ENCODE measurements at regions not wholly inside any gene's neighbourhood (a gene's known extent, or its start where the extent isn't known, plus 50 kb on each side); places are given as distances from the start of the nearest gene placed in this dataset.

GRCh38 chr13:59384154-59384553 lies 779.6 kb downstream of the DIAPH3 start:
- H3K4me1 ChIP-seq (ENCODE audit: insufficient read depth): no peaks in the 10 kb centered on the region
- no peaks in the 10 kb centered on the region for H3K9me3 ChIP-seq
- no peak overlapping the region for H3K4me3 ChIP-seq
- DNase-seq: no peak
- no peaks in the 10 kb centered on the region for H3K27me3 ChIP-seq
- H3K27ac ChIP-seq: no peak overlapping the region
- WGBS, 3 donors: 17 to 22% (median 19%) methylated on average over 1 of the region's 1 CpG
- intact Hi-C loops (cut with DNase I): no loop called here
- TF ChIP-seq POLR2A (IDR thresholded peaks at IDR 0.05) (no peak), EP300 (IDR thresholded peaks at IDR 0.05) (no peak)
- TF ChIP-seq, protein P1, sequence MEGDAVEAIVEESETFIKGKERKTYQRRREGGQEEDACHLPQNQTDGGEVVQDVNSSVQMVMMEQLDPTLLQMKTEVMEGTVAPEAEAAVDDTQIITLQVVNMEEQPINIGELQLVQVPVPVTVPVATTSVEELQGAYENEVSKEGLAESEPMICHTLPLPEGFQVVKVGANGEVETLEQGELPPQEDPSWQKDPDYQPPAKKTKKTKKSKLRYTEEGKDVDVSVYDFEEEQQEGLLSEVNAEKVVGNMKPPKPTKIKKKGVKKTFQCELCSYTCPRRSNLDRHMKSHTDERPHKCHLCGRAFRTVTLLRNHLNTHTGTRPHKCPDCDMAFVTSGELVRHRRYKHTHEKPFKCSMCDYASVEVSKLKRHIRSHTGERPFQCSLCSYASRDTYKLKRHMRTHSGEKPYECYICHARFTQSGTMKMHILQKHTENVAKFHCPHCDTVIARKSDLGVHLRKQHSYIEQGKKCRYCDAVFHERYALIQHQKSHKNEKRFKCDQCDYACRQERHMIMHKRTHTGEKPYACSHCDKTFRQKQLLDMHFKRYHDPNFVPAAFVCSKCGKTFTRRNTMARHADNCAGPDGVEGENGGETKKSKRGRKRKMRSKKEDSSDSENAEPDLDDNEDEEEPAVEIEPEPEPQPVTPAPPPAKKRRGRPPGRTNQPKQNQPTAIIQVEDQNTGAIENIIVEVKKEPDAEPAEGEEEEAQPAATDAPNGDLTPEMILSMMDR (IDR thresholded peaks at IDR 0.05): no peak
- H3K36me3 ChIP-seq: no peaks in the 10 kb centered on the region

DNA sequence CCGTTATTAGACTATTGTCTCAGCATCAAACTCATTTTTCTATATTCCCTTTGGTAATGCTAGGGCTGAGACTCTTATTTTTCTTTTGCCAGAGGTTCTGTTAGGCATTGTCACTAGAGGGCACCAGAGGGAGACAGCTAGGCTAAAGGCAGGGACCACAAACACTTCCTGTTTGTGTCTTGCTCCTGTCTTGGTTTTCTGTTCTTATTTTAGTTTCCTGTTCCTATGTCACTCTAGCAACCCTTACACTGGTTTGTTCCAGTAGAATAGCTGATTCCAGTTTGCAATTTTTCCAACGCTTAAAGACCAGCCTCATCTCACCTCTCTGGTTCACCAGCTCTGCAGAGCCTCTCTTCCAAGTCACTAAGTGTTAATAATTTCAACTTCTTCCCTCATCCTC lies 772.0 kb downstream of the DIAPH3 start:
- 38 to 41% (median 38%) methylated on average over 2 of the region's 2 CpGs for WGBS, 3 donors
- no peaks in the 10 kb centered on the region for H3K27me3 ChIP-seq
- H3K36me3 ChIP-seq: no peaks in the 10 kb centered on the region
- peak in 1 of 5 donors; percentile 16 for DNase-seq
- no peaks in the 10 kb centered on the region for H3K4me1 ChIP-seq (ENCODE audit: insufficient read depth)
- intact Hi-C loops (cut with DNase I): no loop called here
- H3K4me3 ChIP-seq: no peak overlapping the region
- no peaks in the 10 kb centered on the region for H3K9me3 ChIP-seq
- no peak overlapping the region for H3K27ac ChIP-seq
- TF ChIP-seq POLR2A (IDR thresholded peaks at IDR 0.05) (no peak), EP300 (IDR thresholded peaks at IDR 0.05) (no peak)
- TF ChIP-seq, protein P1 (IDR thresholded peaks at IDR 0.05): peak in 1 of 3 donors; percentile 16

- Histone ChIP-seq H3K27ac (no peak overlapping the region), H3K9me3 (no peaks in the 10 kb centered on the region), H3K4me1 (ENCODE audit: insufficient read depth) (no peaks in the 10 kb centered on the region), H3K36me3 (no peaks in the 10 kb centered on the region), H3K4me3 (no peak overlapping the region), H3K27me3 (no peaks in the 10 kb centered on the region)
- DNase-seq: no peak
- no peak for TF ChIP-seq POLR2A (IDR thresholded peaks at IDR 0.05)
- TF ChIP-seq EP300 (IDR thresholded peaks at IDR 0.05): no peak
- TF ChIP-seq, protein P1 (IDR thresholded peaks at IDR 0.05): no peak
- intact Hi-C loops (cut with DNase I): no loop called here
These were observed 771.4 kb downstream of the DIAPH3 start for GRCh38 chr13:59392328-59392727.

DNA sequence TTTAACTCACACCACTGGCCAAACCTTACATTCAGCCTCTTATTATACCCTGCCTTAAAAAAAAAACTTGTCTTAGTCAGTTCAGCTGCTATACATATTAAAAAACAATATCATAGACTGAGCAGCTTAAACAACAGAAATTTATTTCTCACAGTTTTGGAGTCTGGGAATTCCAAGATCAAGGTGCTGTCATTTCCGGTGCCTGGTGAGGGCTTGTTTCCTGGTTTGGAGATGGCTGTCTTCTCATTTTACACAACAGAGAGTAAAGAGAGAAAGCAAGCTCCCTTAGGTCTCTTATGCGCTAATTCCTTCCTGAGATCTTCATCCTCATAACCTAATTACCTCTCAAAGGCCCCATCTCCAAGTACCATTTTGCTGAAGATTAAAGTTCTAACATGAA lies 769.2 kb downstream of the DIAPH3 start:
- no peak for TF ChIP-seq POLR2A (IDR thresholded peaks at IDR 0.05)
- TF ChIP-seq, protein P1 (IDR thresholded peaks at IDR 0.05): no peak
- TF ChIP-seq EP300 (IDR thresholded peaks at IDR 0.05): no peak
- no peaks in the 10 kb centered on the region for H3K4me1 ChIP-seq (ENCODE audit: insufficient read depth)
- intact Hi-C loops (cut with DNase I): no loop called here
- H3K4me3 ChIP-seq: no peak overlapping the region
- no peak overlapping the region for H3K27ac ChIP-seq
- DNase-seq: no peak
- 89 to 92% (median 90%) methylated on average over 2 of the region's 2 CpGs for WGBS, 3 donors
- H3K9me3 ChIP-seq: no peaks in the 10 kb centered on the region
- no peaks in the 10 kb centered on the region for H3K36me3 ChIP-seq
- H3K27me3 ChIP-seq: no peaks in the 10 kb centered on the region

- H3K4me3 ChIP-seq: no peak overlapping the region
- H3K9me3 ChIP-seq: no peaks in the 10 kb centered on the region
- TF ChIP-seq EP300 (IDR thresholded peaks at IDR 0.05) (no peak), POLR2A (IDR thresholded peaks at IDR 0.05) (no peak)
- TF ChIP-seq, protein P1 (IDR thresholded peaks at IDR 0.05): no peak
- no peak overlapping the region for H3K27ac ChIP-seq
- no peaks in the 10 kb centered on the region for H3K4me1 ChIP-seq (ENCODE audit: insufficient read depth)
- DNase-seq: no peak
- no peaks in the 10 kb centered on the region for H3K27me3 ChIP-seq
- intact Hi-C loops (cut with DNase I): no loop called here
- 0 to 2% (median 1%) methylated on average over 3 of the region's 3 CpGs for WGBS, 3 donors
- H3K36me3 ChIP-seq: no peaks in the 10 kb centered on the region
These were observed 765.6 kb downstream of the DIAPH3 start for GRCh38 chr13:59398127-59398526.
